ENCODE measurements at regions not wholly inside any gene's neighbourhood (a gene's known extent, or its start where the extent isn't known, plus 50 kb on each side); places are given as distances from the start of the nearest gene placed in this dataset.

- Histone ChIP-seq H3K4me2 (ENCODE audit: insufficient read depth, insufficient read length, low read length) (no peak overlapping the region), H3K9me3 (ENCODE audit: control insufficient read depth, low read depth, low read length) (no peaks in the 10 kb centered on the region), H3K23me2 (ENCODE audit: insufficient read length, low read depth, low read length, poor library complexity, severe bottlenecking) (no peaks in the 10 kb centered on the region), H4K8ac (replicated peaks; ENCODE audit: insufficient read length, low read depth, low read length) (no peak overlapping the region), H3K56ac (ENCODE audit: insufficient read length, low read depth, low read length) (no peak overlapping the region), H3K79me2 (ENCODE audit: insufficient read depth, low read length) (no peaks in the 10 kb centered on the region), H3K4ac (ENCODE audit: low read depth, low read length) (no peak overlapping the region), H3K27me3 (ENCODE audit: insufficient read depth, low read length) (no peaks in the 10 kb centered on the region), H2BK15ac (ENCODE audit: low read depth, low read length) (no peak overlapping the region), H2AFZ (ENCODE audit: low read length) (no peak overlapping the region), H3K14ac (ENCODE audit: insufficient read depth, low read length) (no peak overlapping the region), H4K91ac (ENCODE audit: insufficient read length, low read depth, low read length) (no peak overlapping the region), H3K4me1 (ENCODE audit: insufficient read depth, low read length) (no peaks in the 10 kb centered on the region; the same call in 1 of the 2 replicates), H3K79me1 (ENCODE audit: insufficient read depth, low read depth, low read length, poor library complexity, severe bottlenecking) (no peaks in the 10 kb centered on the region), H2BK120ac (ENCODE audit: low read depth, low read length, poor library complexity, severe bottlenecking) (no peak overlapping the region), H3K23ac (ENCODE audit: insufficient read length, low read depth, low read length) (no peak overlapping the region), H3K18ac (ENCODE audit: insufficient read length, low read depth, low read length) (no peak overlapping the region), H3K27ac (ENCODE audit: insufficient read length, low read depth, low read length) (no peak overlapping the region), H2BK5ac (ENCODE audit: insufficient read length, low read length) (no peak overlapping the region), H2BK12ac (ENCODE audit: insufficient read length, low read depth, low read length) (no peak overlapping the region), H4K20me1 (ENCODE audit: control insufficient read depth, insufficient read depth, insufficient read length) (no peaks in the 10 kb centered on the region), H2BK20ac (ENCODE audit: low read depth, low read length, poor library complexity, severe bottlenecking) (no peak overlapping the region), H2AK5ac (ENCODE audit: insufficient read length, low read length) (no peak overlapping the region), H3K9ac (ENCODE audit: extremely low read depth, insufficient read length, low read length) (no peak overlapping the region), H4K5ac (ENCODE audit: insufficient read length, low read depth, low read length) (no peak overlapping the region), H3T11ph (ENCODE audit: low read length) (no peak overlapping the region)
- WGBS (ENCODE audit: extremely low coverage, insufficient read length, low lambda C conversion rate): no CpG with 5 or more reads among the region's 3 CpGs
- H3K27ac Mint-ChIP-seq: no peak overlapping the region
- DNase-seq: no peak
- no peak overlapping the region for H3K4me3 Mint-ChIP-seq
- no peaks in the 10 kb centered on the region; the same call in 1 of the 2 replicates for H3K27me3 Mint-ChIP-seq (ENCODE audit: low read depth)
- H3K36me3 Mint-ChIP-seq (ENCODE audit: insufficient read depth in 1 of 3, low read depth in 3 of 3): no peaks in the 10 kb centered on the region
- no peak for TF ChIP-seq CTCF (conservative IDR thresholded peaks at IDR 0.05)
- H3K4me1 Mint-ChIP-seq: peaks cover 5 to 7% of the 10 kb centered on the region in 2 experiments
- H3K9me3 Mint-ChIP-seq: no peaks in the 10 kb centered on the region
Observed at GRCh38 chr10:45550903-45551786, 121.4 kb downstream of the ZFAND4 start.
